H9 (cell line): ENCODE measurements at regions not wholly inside any gene's neighbourhood (a gene's known extent, or its start where the extent isn't known, plus 50 kb on each side); places are given as distances from the start of the nearest gene placed in this dataset.

Source experiments
- DNase-seq: peaks from one replicate; pipeline ENCODE4 v3.0.0-alpha.2; 2017
- H2AFZ ChIP-seq: one replicate; pipeline ENCODE4 v1.6.1; 2013; ENCODE audit warnings: mild to moderate bottlenecking, low read length, control low read depth, moderate library complexity
- H2AK5ac ChIP-seq: 2 replicates; pipeline ENCODE4 v1.6.1; 2013; ENCODE audit warnings: low read length, control low read depth, mixed read lengths; ENCODE audit not compliant: insufficient read length
- H2BK120ac ChIP-seq: one replicate; pipeline ENCODE4 v1.6.1; 2013; ENCODE audit warnings: low read depth, mild to moderate bottlenecking, low read length, control low read depth, inconsistent platforms; ENCODE audit not compliant: poor library complexity, severe bottlenecking
- H2BK12ac ChIP-seq: 2 replicates; pipeline ENCODE4 v1.6.1; 2013; ENCODE audit warnings: low read length, control low read depth, mixed read lengths, low read depth; ENCODE audit not compliant: insufficient read length
- H2BK15ac ChIP-seq: 2 replicates; pipeline ENCODE4 v1.6.1; 2013; ENCODE audit warnings: low read depth, low read length, control low read depth
- H2BK20ac ChIP-seq: one replicate; pipeline ENCODE4 v1.6.1; 2013; ENCODE audit warnings: low read depth, mild to moderate bottlenecking, low read length, control low read depth, inconsistent platforms; ENCODE audit not compliant: poor library complexity, severe bottlenecking
- H2BK5ac ChIP-seq: 2 replicates; pipeline ENCODE4 v1.6.1; 2013; ENCODE audit warnings: low read length, control low read depth, mixed read lengths; ENCODE audit not compliant: insufficient read length
- H3K14ac ChIP-seq: 2 replicates; pipeline ENCODE4 v1.6.1; 2013; ENCODE audit warnings: low read length, control low read depth; ENCODE audit not compliant: insufficient read depth
- H3K18ac ChIP-seq: 2 replicates; pipeline ENCODE4 v1.6.1; 2013; ENCODE audit warnings: low read depth, mild to moderate bottlenecking, mixed read lengths, low read length, control low read depth; ENCODE audit not compliant: insufficient read length
- H3K23ac ChIP-seq: 2 replicates; pipeline ENCODE4 v1.6.1; 2013; ENCODE audit warnings: low read length, control low read depth, mixed read lengths, low read depth; ENCODE audit not compliant: insufficient read length
- H3K23me2 ChIP-seq: 2 replicates; pipeline ENCODE4 v1.6.1; 2013; ENCODE audit warnings: low read depth, mild to moderate bottlenecking, mixed read lengths, low read length, control low read depth; ENCODE audit not compliant: insufficient read length, poor library complexity, severe bottlenecking
- H3K27ac ChIP-seq: 2 replicates; pipeline ENCODE4 v1.5.1; 2013; ENCODE audit warnings: low read length, control low read depth, mixed read lengths, low read depth; ENCODE audit not compliant: insufficient read length
- H3K27me3 ChIP-seq: 2 replicates; pipeline ENCODE4 v1.6.1; 2013; ENCODE audit warnings: low read length, control low read depth, inconsistent platforms; ENCODE audit not compliant: insufficient read depth
- H3K4ac ChIP-seq: 2 replicates; pipeline ENCODE4 v1.6.1; 2013; ENCODE audit warnings: low read depth, mild to moderate bottlenecking, control low read depth, inconsistent platforms, low read length, moderate library complexity
- H3K4me1 ChIP-seq: 2 replicates; pipeline ENCODE4 v1.6.1; 2013; ENCODE audit warnings: low read length, control low read depth, inconsistent platforms; ENCODE audit not compliant: insufficient read depth
- H3K4me2 ChIP-seq: 2 replicates; pipeline ENCODE4 v1.6.1; 2013; ENCODE audit warnings: low read length, control low read depth, mixed read lengths; ENCODE audit not compliant: insufficient read length, insufficient read depth
- H3K56ac ChIP-seq: 2 replicates; pipeline ENCODE4 v1.6.1; 2013; ENCODE audit warnings: low read depth, mild to moderate bottlenecking, mixed read lengths, low read length, control low read depth; ENCODE audit not compliant: insufficient read length
- H3K79me1 ChIP-seq: 2 replicates; pipeline ENCODE4 v1.6.1; 2013; ENCODE audit warnings: low read depth, mild to moderate bottlenecking, moderate library complexity, low read length, control low read depth, inconsistent platforms; ENCODE audit not compliant: insufficient read depth, poor library complexity, severe bottlenecking
- H3K79me2 ChIP-seq: 2 replicates; pipeline ENCODE4 v1.6.1; 2013; ENCODE audit warnings: low read length, control low read depth, inconsistent platforms; ENCODE audit not compliant: insufficient read depth
- H3K9ac ChIP-seq: 2 replicates; pipeline ENCODE4 v1.6.1; 2013; ENCODE audit warnings: low read length, control low read depth, mixed read lengths; ENCODE audit not compliant: insufficient read length; ENCODE audit errors: extremely low read depth
- H3K9me3 ChIP-seq: one replicate; pipeline ENCODE4 v1.6.1; 2013; ENCODE audit warnings: low read depth, low read length, inconsistent platforms; ENCODE audit not compliant: control insufficient read depth
- H3T11ph ChIP-seq: one replicate; pipeline ENCODE4 v1.6.1; 2013; ENCODE audit warnings: mild to moderate bottlenecking, low read length, control low read depth, inconsistent platforms
- H4K20me1 ChIP-seq: one replicate; pipeline ENCODE4 v1.6.1; 2013; ENCODE audit not compliant: control insufficient read depth, insufficient read length, insufficient read depth
- H4K5ac ChIP-seq: 2 replicates; pipeline ENCODE4 v1.6.1; 2013; ENCODE audit warnings: low read depth, mild to moderate bottlenecking, mixed read lengths, low read length, control low read depth; ENCODE audit not compliant: insufficient read length
- H4K8ac ChIP-seq: replicated peaks from 2 replicates; pipeline ENCODE4 v1.6.1; 2013; ENCODE audit warnings: low read length, control low read depth, mixed read lengths, low read depth; ENCODE audit not compliant: insufficient read length
- H4K91ac ChIP-seq: 2 replicates; pipeline ENCODE4 v1.6.1; 2013; ENCODE audit warnings: low read depth, mild to moderate bottlenecking, moderate library complexity, mixed read lengths, low read length, control low read depth; ENCODE audit not compliant: insufficient read length
- H3K27ac Mint-ChIP-seq, 3 experiments: 2 replicates in 2 of 3; 3 replicates in 1 of 3; pipeline ENCODE4 v1.8.0; 2020 to 2021; ENCODE audit warnings: mixed read lengths in 3 of 3, mild to moderate bottlenecking in 1 of 3, moderate library complexity in 1 of 3
- H3K27me3 Mint-ChIP-seq: 2 replicates; pipeline ENCODE4 v1.8.0; 2021; ENCODE audit warnings: low read depth, mild to moderate bottlenecking, moderate library complexity, mixed read lengths
- H3K36me3 Mint-ChIP-seq, 3 experiments: 2 replicates in 2 of 3; 3 replicates in 1 of 3; pipeline ENCODE4 v1.8.0; 2020 to 2021; ENCODE audit warnings: low read depth in 3 of 3, mixed read lengths in 3 of 3; ENCODE audit not compliant: insufficient read depth in 1 of 3
- H3K4me1 Mint-ChIP-seq, 2 experiments: 2 replicates each; pipeline ENCODE4 v1.8.0; 2020; ENCODE audit warnings: mixed read lengths in 2 of 2
- H3K4me3 Mint-ChIP-seq, 2 experiments: 2 replicates in 1 of 2; 3 replicates in 1 of 2; pipeline ENCODE4 v1.8.0; 2020 to 2021; ENCODE audit warnings: mild to moderate bottlenecking in 2 of 2, mixed read lengths in 2 of 2, moderate library complexity in 1 of 2
- H3K9me3 Mint-ChIP-seq, 2 experiments: 2 replicates in 1 of 2; 3 replicates in 1 of 2; pipeline ENCODE4 v1.8.0; 2020; ENCODE audit warnings: mild to moderate bottlenecking in 2 of 2, mixed read lengths in 2 of 2, moderate library complexity in 1 of 2
- CTCF ChIP-seq: fragments of 200-600 bp; sonication (generic); conservative IDR thresholded peaks from 3 replicates; pipeline ENCODE4 v1.8.0; 2021; ENCODE audit warnings: antibody characterized with exemption, mild to moderate bottlenecking

GRCh38 chr1:168939947-168940223 is 166.6 kb upstream of the ATP1B1 start:
- Mint-ChIP-seq H3K27ac (no peak overlapping the region), H3K4me3 (no peak overlapping the region), H3K9me3 (no peaks in the 10 kb centered on the region), H3K4me1 (peaks cover 13 to 16% of the 10 kb centered on the region in 2 experiments), H3K36me3 (no peaks in the 10 kb centered on the region; a peak in 1 of 7 replicates), H3K27me3 (no peaks in the 10 kb centered on the region)
- Histone ChIP-seq H3K79me1 (no peaks in the 10 kb centered on the region), H2BK120ac (no peak overlapping the region), H2BK15ac (no peak overlapping the region), H4K20me1 (no peaks in the 10 kb centered on the region), H3K4me2 (no peak overlapping the region), H2AFZ (no peak overlapping the region), H4K8ac (no peak overlapping the region), H3K4ac (no peak overlapping the region), H3K56ac (no peak overlapping the region), H3T11ph (no peak overlapping the region), H3K23me2 (no peaks in the 10 kb centered on the region), H3K27ac (no peak overlapping the region), H3K23ac (no peak overlapping the region), H2BK20ac (no peak overlapping the region), H2BK12ac (no peak overlapping the region), H3K14ac (no peak overlapping the region), H2AK5ac (no peak overlapping the region), H3K27me3 (no peaks in the 10 kb centered on the region), H3K18ac (no peak overlapping the region), H4K5ac (no peak overlapping the region), H3K9me3 (no peaks in the 10 kb centered on the region), H3K4me1 (peaks cover 3% of the 10 kb centered on the region; the same call in 1 of the 2 replicates), H3K9ac (no peak overlapping the region), H3K79me2 (no peaks in the 10 kb centered on the region), H4K91ac (no peak overlapping the region), H2BK5ac (no peak overlapping the region)
- no peak for TF ChIP-seq CTCF
- no peak for DNase-seq
